Keratinocyte (primary cell): ENCODE measurements at regions not wholly inside any gene's neighbourhood (a gene's known extent, or its start where the extent isn't known, plus 50 kb on each side); places are given as distances from the start of the nearest gene placed in this dataset.

Experiments used
- CTCF ChIP-seq, 3 experiments: IDR thresholded peaks in 1 of 3; conservative IDR thresholded peaks in 1 of 3; optimal IDR thresholded peaks in 1 of 3; 2 replicates in 2 of 3; 3 replicates in 1 of 3; pipeline versions ENCODE3 to v1.5.1; 2011; ENCODE audit warnings: low read length in 3 of 3, mild to moderate bottlenecking in 3 of 3, moderate library complexity in 2 of 3, control low read depth in 1 of 3, inconsistent platforms in 1 of 3; ENCODE audit not compliant: insufficient read depth in 2 of 3; ENCODE audit errors: extremely low read depth in 1 of 3
- EZH2 ChIP-seq: IDR thresholded peaks from one replicate; pipeline ENCODE4 v1.6.1; 2012; ENCODE audit warnings: inconsistent platforms, mild to moderate bottlenecking, low read length, moderate library complexity

DNA sequence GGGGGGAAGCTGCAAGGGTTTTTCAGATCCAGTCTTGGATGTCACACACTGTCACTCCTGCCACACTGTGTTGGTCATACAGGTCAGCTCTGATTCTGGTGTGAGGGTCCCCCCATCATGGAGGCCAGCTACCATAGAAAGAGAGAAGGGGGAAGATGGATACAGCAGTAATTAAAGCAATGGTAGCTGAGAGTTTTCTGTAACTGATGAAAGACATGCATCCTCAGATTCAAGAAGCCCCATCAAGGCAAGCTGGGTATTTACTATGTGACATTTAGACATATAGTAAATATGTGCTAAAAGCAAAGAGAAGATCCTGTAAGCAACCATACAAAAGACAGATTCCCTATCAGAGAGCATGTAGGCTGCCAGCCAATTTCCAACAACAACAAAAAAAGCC is 110.9 kb upstream of the COL5A1 start:
- TF ChIP-seq CTCF (optimal IDR thresholded peaks at IDR 0.05 in 1 of 3, IDR thresholded peaks at IDR 0.05 in 1 of 3, conservative IDR thresholded peaks at IDR 0.05 in 1 of 3; ENCODE audit: extremely low read depth in 1 of 3, insufficient read depth in 2 of 3, low read length in 3 of 3) (no peak), EZH2 (no peak)
